K562 (cell line): ENCODE measurements at regions not wholly inside any gene's neighbourhood (a gene's known extent, or its start where the extent isn't known, plus 50 kb on each side); places are given as distances from the start of the nearest gene placed in this dataset.
A peak's percentile ranks its signal among the peaks of the same experiment; 100 is the strongest.

Experiments used
- CCAR2 ChIP-seq: fragments of 200-400 bp; formaldehyde crosslinking; IDR thresholded peaks from 2 replicates; pipeline ENCODE4 v1.6.1; 2017; ENCODE audit warnings: mild to moderate bottlenecking, low read depth, low read length
- ELF1 ChIP-seq: fragments of 200-800 bp; sonication (Bioruptor generic); IDR thresholded peaks from 2 replicates; pipeline ENCODE4 v1.6.1; 2016; ENCODE audit warnings: missing genetic modification characterization, missing compliant biosample characterization
- ELK1 ChIP-seq: sonication (generic); formaldehyde crosslinking; IDR thresholded peaks from 2 replicates; pipeline ENCODE4 v1.8.1; 2022; ENCODE audit warnings: missing genetic modification reagents
- FOXJ2 ChIP-seq: fragments of 200-800 bp; sonication (Bioruptor generic); IDR thresholded peaks from 2 replicates; pipeline ENCODE4 v1.6.1; 2016; ENCODE audit warnings: missing genetic modification characterization, missing compliant biosample characterization
- MBD1 ChIP-seq: fragments of 250-450 bp; sonication (Bioruptor Pico); IDR thresholded peaks from 2 replicates; pipeline ENCODE4 v1.8.0; 2022; ENCODE audit warnings: inconsistent platforms
- MBD2 ChIP-seq: sonication (generic); IDR thresholded peaks from 2 replicates; pipeline ENCODE4 v1.6.1; 2016; ENCODE audit warnings: low read depth, borderline replicate concordance
- MCM2 ChIP-seq: fragments of 450-650 bp; IDR thresholded peaks from 2 replicates; pipeline ENCODE4 v1.6.1; 2017; ENCODE audit warnings: low read depth, mild to moderate bottlenecking
- MTA1 ChIP-seq: fragments of 450-650 bp; IDR thresholded peaks from 2 replicates; pipeline ENCODE4 v1.6.1; 2017; ENCODE audit warnings: borderline replicate concordance
- NCOA4 ChIP-seq: fragments of 450-650 bp; IDR thresholded peaks from 2 replicates; pipeline ENCODE4 v1.6.1; 2018; ENCODE audit warnings: mild to moderate bottlenecking; ENCODE audit not compliant: partially characterized antibody
- NELFE ChIP-seq: IDR thresholded peaks from 2 replicates; pipeline ENCODE4 v1.6.1; 2011; ENCODE audit warnings: mild to moderate bottlenecking; ENCODE audit not compliant: insufficient read depth, insufficient read length
- SIN3A ChIP-seq, 2 experiments: fragments of 150-350 bp in 1 of 2; IDR thresholded peaks; 2 replicates each; pipeline ENCODE4 v1.6.1; 2011 to 2016; ENCODE audit warnings: borderline replicate concordance in 2 of 2, low read depth in 2 of 2, low read length in 2 of 2, mild to moderate bottlenecking in 2 of 2, moderate library complexity in 2 of 2; ENCODE audit not compliant: control insufficient read depth in 1 of 2
- SRSF7 ChIP-seq: fragments of 200-400 bp; formaldehyde crosslinking; optimal IDR thresholded peaks from 2 replicates; pipeline ENCODE3; 2017; ENCODE audit warnings: mild to moderate bottlenecking, low read depth, low read length
- STAT5A ChIP-seq: IDR thresholded peaks from 2 replicates; pipeline ENCODE4 v1.6.1; 2012; ENCODE audit warnings: low read length, inconsistent platforms, borderline replicate concordance
- TBP ChIP-seq: optimal IDR thresholded peaks from 2 replicates; pipeline ENCODE3; 2011; ENCODE audit warnings: low read depth, low read length, improper control_type of control experiment
- TSC22D4 ChIP-seq: fragments of 450-650 bp; IDR thresholded peaks from 2 replicates; pipeline ENCODE4 v1.6.1; 2016; ENCODE audit warnings: missing genetic modification characterization, missing biosample characterization, control low read depth
- YY1 ChIP-seq, 3 experiments: IDR thresholded peaks; 2 replicates each; pipeline ENCODE4 v1.6.1; 2011; ENCODE audit warnings: low read length in 2 of 3, mild to moderate bottlenecking in 2 of 3, moderate library complexity in 2 of 3, borderline replicate concordance in 1 of 3, control low read depth in 1 of 3, low read depth in 1 of 3; ENCODE audit not compliant: insufficient read depth in 3 of 3, insufficient replicate concordance in 2 of 3, control insufficient read depth in 1 of 3, insufficient read length in 1 of 3; ENCODE audit errors: extremely low read depth in 1 of 3
- ZBTB17 ChIP-seq: fragments of 450-650 bp; formaldehyde crosslinking; IDR thresholded peaks from 2 replicates; pipeline ENCODE4 v1.4.0; 2020; ENCODE audit warnings: mild to moderate bottlenecking
- ZKSCAN3 ChIP-seq: fragments of 250-450 bp; sonication (Bioruptor Pico); IDR thresholded peaks from 2 replicates; pipeline ENCODE4 v1.4.0; 2020
- ZNF311 ChIP-seq: fragments of 250-450 bp; sonication (Bioruptor Pico); IDR thresholded peaks from 2 replicates; pipeline ENCODE4 v1.4.0; 2020; ENCODE audit warnings: mild to moderate bottlenecking, moderate library complexity
- ZNF778 ChIP-seq: fragments of 450-650 bp; formaldehyde crosslinking; IDR thresholded peaks from 2 replicates; pipeline ENCODE4 v1.4.0; 2020; ENCODE audit warnings: mild to moderate bottlenecking, moderate library complexity
- ZNF785 ChIP-seq: fragments of 250-450 bp; sonication (Bioruptor Pico); IDR thresholded peaks from 2 replicates; pipeline ENCODE4 v1.4.0; 2020; ENCODE audit warnings: mild to moderate bottlenecking
- TF ChIP-seq, protein P1 (sequence below): sonication (generic); formaldehyde crosslinking; IDR thresholded peaks from 2 replicates; pipeline ENCODE4 v1.8.0; 2022; ENCODE audit warnings: mild to moderate bottlenecking, missing genetic modification reagents, borderline replicate concordance

GRCh38 chr6:14734416-14735340 lies 511.2 kb upstream of the JARID2 start (continued):
- TF ChIP-seq ELK1 (CRISPR knock-in tag), result no peak
- TF ChIP-seq MBD1 (CRISPR knock-in tag), result no peak
- no peak for TF ChIP-seq YY1 (IDR thresholded peaks at IDR 0.05; ENCODE audit: borderline replicate concordance in 1 of 3, control insufficient read depth in 1 of 3, extremely low read depth in 1 of 3, insufficient read depth in 3 of 3, insufficient read length in 1 of 3, insufficient replicate concordance in 2 of 3, low read depth in 1 of 3, low read length in 2 of 3)
- TF ChIP-seq ZBTB17 (CRISPR knock-in tag), result peak; percentile 71
- TF ChIP-seq ZNF785, result no peak
- TF ChIP-seq MCM2, result no peak
- TF ChIP-seq NCOA4, result peak; percentile 75
- no peak for TF ChIP-seq TSC22D4 (tag)
- TF ChIP-seq NELFE, result no peak
- peak; percentile 97 for TF ChIP-seq STAT5A
- TF ChIP-seq TBP, result no peak
- no peak for TF ChIP-seq ZKSCAN3 (CRISPR knock-in tag)
- peak; percentile 94 for TF ChIP-seq FOXJ2 (tag)
- TF ChIP-seq MTA1, result peak; percentile 89; the same call in 1 of the 2 replicates
- TF ChIP-seq SRSF7, result no peak
- TF ChIP-seq CCAR2, result no peak
- TF ChIP-seq, protein P1, sequence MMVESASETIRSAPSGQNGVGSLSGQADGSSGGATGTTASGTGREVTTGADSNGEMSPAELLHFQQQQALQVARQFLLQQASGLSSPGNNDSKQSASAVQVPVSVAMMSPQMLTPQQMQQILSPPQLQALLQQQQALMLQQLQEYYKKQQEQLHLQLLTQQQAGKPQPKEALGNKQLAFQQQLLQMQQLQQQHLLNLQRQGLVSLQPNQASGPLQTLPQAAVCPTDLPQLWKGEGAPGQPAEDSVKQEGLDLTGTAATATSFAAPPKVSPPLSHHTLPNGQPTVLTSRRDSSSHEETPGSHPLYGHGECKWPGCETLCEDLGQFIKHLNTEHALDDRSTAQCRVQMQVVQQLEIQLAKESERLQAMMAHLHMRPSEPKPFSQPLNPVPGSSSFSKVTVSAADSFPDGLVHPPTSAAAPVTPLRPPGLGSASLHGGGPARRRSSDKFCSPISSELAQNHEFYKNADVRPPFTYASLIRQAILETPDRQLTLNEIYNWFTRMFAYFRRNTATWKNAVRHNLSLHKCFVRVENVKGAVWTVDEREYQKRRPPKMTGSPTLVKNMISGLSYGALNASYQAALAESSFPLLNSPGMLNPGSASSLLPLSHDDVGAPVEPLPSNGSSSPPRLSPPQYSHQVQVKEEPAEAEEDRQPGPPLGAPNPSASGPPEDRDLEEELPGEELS (CRISPR knock-in tag), result no peak; the same call in 1 of the 2 replicates
- TF ChIP-seq MBD2, result peak; percentile 85; the same call in 1 of the 2 replicates
- TF ChIP-seq ZNF311 (CRISPR knock-in tag), result peak; percentile 72
- peak; percentile 42 for TF ChIP-seq ELF1 (tag)
- no peak for TF ChIP-seq SIN3A (IDR thresholded peaks at IDR 0.05; ENCODE audit: borderline replicate concordance in 2 of 2, control insufficient read depth in 1 of 2, low read depth in 2 of 2, low read length in 2 of 2)
- no peak for TF ChIP-seq ZNF778 (CRISPR knock-in tag)
